Calu3 (cell line): ENCODE measurements at regions not wholly inside any gene's neighbourhood (a gene's known extent, or its start where the extent isn't known, plus 50 kb on each side); places are given as distances from the start of the nearest gene placed in this dataset.

ENCODE experiments used
- BruUV-seq: library from RNA; stranded (reverse); fragments of 400-500 nt; replicated peaks from 2 replicates; lab custom pipeline; 2021; lab: Mats Ljungman, UMichigan
- CTCF ChIA-PET: fragments of 300-600 bp; sonication (Branson Sonifier 250); formaldehyde crosslinking; loops from one replicate; lab custom pipeline; 2022; ENCODE audit warnings: antibody characterized with exemption; lab: Charles Lee
- DNase-seq: peaks from one replicate; pipeline ENCODE4 v3.0.0; 2022
- H3K27ac Mint-ChIP-seq: one replicate; pipeline ENCODE4 v1.8.0; 2022; ENCODE audit warnings: mixed read lengths; ENCODE audit not compliant: unreplicated experiment
- H3K27me3 Mint-ChIP-seq: one replicate; pipeline ENCODE4 v1.8.0; 2022; ENCODE audit warnings: mixed read lengths; ENCODE audit not compliant: unreplicated experiment
- H3K36me3 Mint-ChIP-seq: one replicate; pipeline ENCODE4 v1.8.0; 2022; ENCODE audit warnings: mild to moderate bottlenecking, moderate library complexity, mixed read lengths; ENCODE audit not compliant: insufficient read depth, unreplicated experiment
- H3K4me1 Mint-ChIP-seq: one replicate; pipeline ENCODE4 v1.8.0; 2022; ENCODE audit warnings: mild to moderate bottlenecking, low read depth, mixed read lengths; ENCODE audit not compliant: unreplicated experiment
- H3K4me3 Mint-ChIP-seq: one replicate; pipeline ENCODE4 v1.8.0; 2022; ENCODE audit warnings: mild to moderate bottlenecking, low read depth, moderate library complexity, mixed read lengths; ENCODE audit not compliant: unreplicated experiment
- H3K9me3 Mint-ChIP-seq: one replicate; pipeline ENCODE4 v1.8.0; 2022; ENCODE audit warnings: low read depth, mixed read lengths; ENCODE audit not compliant: unreplicated experiment
- CTCF ChIP-seq: fragments of 200-600 bp; IDR thresholded peaks from one replicate; pipeline ENCODE4 v1.8.0; 2022; ENCODE audit warnings: antibody characterized with exemption; ENCODE audit not compliant: unreplicated experiment
- intact Hi-C: fragments of 100-400 bp; cut with micrococcal nuclease; formaldehyde crosslinking; loops from one replicate; pipeline ENCODE4 v1.10.0; 2022; ENCODE audit not compliant: unreplicated experiment

GRCh38 chr13:42487221-42487620 lies 86.7 kb upstream of the TNFSF11 start:
- H3K27ac Mint-ChIP-seq: peak overlapping the region; percentile 53
- peaks cover 29% of the 10 kb centered on the region for H3K4me1 Mint-ChIP-seq
- intact Hi-C loops: no loop called here
- H3K9me3 Mint-ChIP-seq: no peaks in the 10 kb centered on the region
- no peak for DNase-seq
- TF ChIP-seq CTCF: no peak
- no TSS peak for BruUV-seq
- CTCF ChIA-PET: no interaction called here
- no peaks in the 10 kb centered on the region for H3K27me3 Mint-ChIP-seq
- H3K36me3 Mint-ChIP-seq: no peaks in the 10 kb centered on the region
- H3K4me3 Mint-ChIP-seq: peak overlapping the region; percentile 24

DNA sequence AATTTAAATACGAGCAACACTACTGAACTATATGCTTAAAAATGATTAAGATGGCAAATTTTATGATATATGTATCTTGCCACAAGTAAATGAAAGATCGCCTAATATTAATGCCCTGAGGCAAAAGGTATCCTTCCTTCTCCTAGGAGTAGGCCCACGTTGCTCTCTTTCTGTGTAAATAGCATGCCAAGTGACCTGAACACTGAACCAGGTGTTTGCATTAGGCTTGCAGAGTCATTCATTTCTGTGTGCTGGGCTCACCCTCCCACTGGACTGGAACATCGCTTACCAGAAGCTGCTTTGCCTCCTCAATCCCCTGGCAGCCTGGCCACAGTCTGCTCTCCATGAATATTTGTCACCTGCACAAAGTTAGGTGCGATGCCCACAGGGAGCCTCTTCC lies 83.3 kb upstream of the TNFSF11 start:
- peaks cover under 1% of the 10 kb centered on the region for H3K36me3 Mint-ChIP-seq
- peaks cover 34% of the 10 kb centered on the region for H3K4me1 Mint-ChIP-seq
- no peaks in the 10 kb centered on the region for H3K27me3 Mint-ChIP-seq
- intact Hi-C loops: no loop called here
- TF ChIP-seq CTCF: no peak
- no TSS peak for BruUV-seq
- H3K27ac Mint-ChIP-seq: no peak overlapping the region
- DNase-seq: no peak
- CTCF ChIA-PET: no interaction called here
- no peaks in the 10 kb centered on the region for H3K9me3 Mint-ChIP-seq
- H3K4me3 Mint-ChIP-seq: no peak overlapping the region

GRCh38 chr13:42492372-42492920 lies 81.5 kb upstream of the TNFSF11 start:
- peaks cover 4% of the 10 kb centered on the region for H3K36me3 Mint-ChIP-seq
- H3K27ac Mint-ChIP-seq: no peak overlapping the region
- H3K9me3 Mint-ChIP-seq: peaks cover 3% of the 10 kb centered on the region
- H3K4me1 Mint-ChIP-seq: peaks cover 29% of the 10 kb centered on the region
- BruUV-seq: no TSS peak
- CTCF ChIA-PET: no interaction called here
- no peak overlapping the region for H3K4me3 Mint-ChIP-seq
- no peaks in the 10 kb centered on the region for H3K27me3 Mint-ChIP-seq
- TF ChIP-seq CTCF: no peak
- DNase-seq: no peak
- intact Hi-C loops: no loop called here

- Mint-ChIP-seq H3K27ac (no peak overlapping the region), H3K27me3 (no peaks in the 10 kb centered on the region), H3K4me3 (no peak overlapping the region), H3K4me1 (peaks cover 18% of the 10 kb centered on the region), H3K36me3 (peaks cover 4% of the 10 kb centered on the region), H3K9me3 (peaks cover 3% of the 10 kb centered on the region)
- TF ChIP-seq CTCF: no peak
- CTCF ChIA-PET: no interaction called here
- BruUV-seq: no TSS peak
- intact Hi-C loops: no loop called here
- DNase-seq: no peak
Observed at GRCh38 chr13:42494157-42494556, 79.8 kb upstream of the TNFSF11 start.
